ENCODE measurements at regions not wholly inside any gene's neighbourhood (a gene's known extent, or its start where the extent isn't known, plus 50 kb on each side); places are given as distances from the start of the nearest gene placed in this dataset.

GRCh38 chr21:15359251-15359650 lies 294.5 kb upstream of the NRIP1 start:
- DNase-seq (ENCODE audit: low read depth in 4 of 4, low spot score in 2 of 4): no peak

GRCh38 chr21:15362458-15362857 lies 297.7 kb upstream of the NRIP1 start:
- no peak for DNase-seq (ENCODE audit: low read depth in 4 of 4, low spot score in 2 of 4)

- no peak for DNase-seq (ENCODE audit: low read depth in 4 of 4, low spot score in 2 of 4)
Measured at GRCh38 chr21:15363921-15364320, 299.1 kb upstream of the NRIP1 start.

- DNase-seq (ENCODE audit: low read depth in 4 of 4, low spot score in 2 of 4): no peak
Measured at GRCh38 chr21:15365751-15366392, 301.1 kb upstream of the NRIP1 start.

- no peak for DNase-seq (ENCODE audit: low read depth in 4 of 4, low spot score in 2 of 4)
Measured at GRCh38 chr21:15366555-15366954, 301.8 kb upstream of the NRIP1 start.

- DNase-seq (ENCODE audit: low read depth in 4 of 4, low spot score in 2 of 4): no peak
Measured at GRCh38 chr21:15367061-15367626, 302.3 kb upstream of the NRIP1 start.

- DNase-seq (ENCODE audit: low read depth in 4 of 4, low spot score in 2 of 4): no peak
Measured at GRCh38 chr21:15370462-15370975, 305.7 kb upstream of the NRIP1 start.

- no peak for DNase-seq (ENCODE audit: low read depth in 4 of 4, low spot score in 2 of 4)
Measured at GRCh38 chr21:15373941-15374340, 309.1 kb upstream of the NRIP1 start.

- DNase-seq (ENCODE audit: low read depth in 4 of 4, low spot score in 2 of 4): no peak
Measured at GRCh38 chr21:15379776-15380175, 315.0 kb upstream of the NRIP1 start.

GRCh38 chr21:15383588-15383987 lies 318.8 kb upstream of the NRIP1 start:
- DNase-seq (ENCODE audit: low read depth in 4 of 4, low spot score in 2 of 4): no peak

GRCh38 chr21:15390049-15390448 lies 325.2 kb upstream of the NRIP1 start:
- no peak for DNase-seq (ENCODE audit: low read depth in 4 of 4, low spot score in 2 of 4)

- no peak for DNase-seq (ENCODE audit: low read depth in 4 of 4, low spot score in 2 of 4)
Measured at GRCh38 chr21:15397258-15397657, 332.5 kb upstream of the NRIP1 start.

- DNase-seq (ENCODE audit: low read depth in 4 of 4, low spot score in 2 of 4): no peak
Measured at GRCh38 chr21:15400905-15401304, 328.9 kb upstream of the USP25 start.

- DNase-seq (ENCODE audit: low read depth in 4 of 4, low spot score in 2 of 4): no peak
Measured at GRCh38 chr21:15401331-15401730, 328.5 kb upstream of the USP25 start.

GRCh38 chr21:15405214-15405613 lies 324.6 kb upstream of the USP25 start:
- no peak for DNase-seq (ENCODE audit: low read depth in 4 of 4, low spot score in 2 of 4)

- DNase-seq (ENCODE audit: low read depth in 4 of 4, low spot score in 2 of 4): no peak
Measured at GRCh38 chr21:15406791-15407190, 323.0 kb upstream of the USP25 start.

- no peak for DNase-seq (ENCODE audit: low read depth in 4 of 4, low spot score in 2 of 4)
Measured at GRCh38 chr21:15407585-15407984, 322.2 kb upstream of the USP25 start.

- DNase-seq (ENCODE audit: low read depth in 4 of 4, low spot score in 2 of 4): no peak
Measured at GRCh38 chr21:15408089-15408488, 321.7 kb upstream of the USP25 start.

GRCh38 chr21:15409031-15409430 lies 320.8 kb upstream of the USP25 start:
- DNase-seq (ENCODE audit: low read depth in 4 of 4, low spot score in 2 of 4): no peak

GRCh38 chr21:15410853-15411252 lies 318.9 kb upstream of the USP25 start:
- no peak for DNase-seq (ENCODE audit: low read depth in 4 of 4, low spot score in 2 of 4)

- DNase-seq (ENCODE audit: low read depth in 4 of 4, low spot score in 2 of 4): no peak
Measured at GRCh38 chr21:15414057-15414456, 315.7 kb upstream of the USP25 start.

GRCh38 chr21:15415541-15416261 lies 314.1 kb upstream of the USP25 start:
- no peak for DNase-seq (ENCODE audit: low read depth in 4 of 4, low spot score in 2 of 4)
